HCT116 (cell line): ENCODE measurements at regions not wholly inside any gene's neighbourhood (a gene's known extent, or its start where the extent isn't known, plus 50 kb on each side); places are given as distances from the start of the nearest gene placed in this dataset.

Experiments used
- ATAC-seq: fragments of 200-7000 bp; cut with Tn5 transposase; 2 replicates; pipeline ENCODE4 v1.9.1; 2020; ENCODE audit warnings: mild to moderate bottlenecking, moderate library complexity
- BruUV-seq: library from RNA; stranded (reverse); fragments of 400-500 nt; replicated peaks from 2 replicates; lab custom pipeline; 2021; lab: Mats Ljungman, UMichigan
- CTCF ChIA-PET: fragments of 300-600 bp; sonication (Branson Sonifier 250); formaldehyde crosslinking; loops from one replicate; lab custom pipeline; 2021; ENCODE audit warnings: antibody characterized with exemption; lab: Charles Lee
- POLR2A ChIA-PET: fragments of 300-600, 350-600 bp; sonication (Branson Sonifier 250); formaldehyde crosslinking; loops from one replicate; lab custom pipeline; 2021; ENCODE audit warnings: antibody characterized with exemption; lab: Charles Lee
- RAD21 ChIA-PET, 2 experiments: fragments of 300-600 bp; sonication (Branson Sonifier 250); formaldehyde crosslinking; loops; one replicate each; lab custom pipeline; 2023; ENCODE audit warnings: low total read pairs in 2 of 2; ENCODE audit not compliant: uncharacterized antibody in 2 of 2, unreplicated experiment in 2 of 2, low non-redundant PET in 1 of 2; lab: Charles Lee
- DNase-seq: peaks from one replicate; pipeline ENCODE4 v3.0.0-alpha.2; 2010; ENCODE audit warnings: low read depth, low spot score
- H2AFZ ChIP-seq: fragments of 200-600 bp; shearing (Covaris generic), sonication (generic); 2 replicates; pipeline ENCODE4 v1.6.1; 2017; ENCODE audit warnings: low read depth, mixed run types, mixed read lengths, antibody characterized with exemption, low read length; ENCODE audit not compliant: poor library complexity, severe bottlenecking
- H3K27ac ChIP-seq: 2 replicates; pipeline ENCODE4 v1.5.1; 2012; ENCODE audit warnings: low read depth, low read length
- H3K27me3 ChIP-seq: fragments of 200-600 bp; sonication (generic); 2 replicates; pipeline ENCODE4 v1.6.1; 2016; ENCODE audit warnings: mixed run types, low read length, mixed read lengths; ENCODE audit not compliant: insufficient read depth
- H3K36me3 ChIP-seq, 2 experiments: fragments of 200-500 bp in 1 of 2; fragments of 200-600 bp in 1 of 2; sonication (Bioruptor generic) in 1 of 2; sonication (generic) in 1 of 2; 2 replicates each; pipeline versions ENCODE4 v1.5.1 to v1.6.1; 2014 to 2016; ENCODE audit warnings: low read length in 2 of 2, inconsistent platforms in 1 of 2, mixed read lengths in 1 of 2, mixed run types in 1 of 2; ENCODE audit not compliant: insufficient read depth in 2 of 2, control insufficient read depth in 1 of 2
- H3K4me1 ChIP-seq, 2 experiments: fragments of 200-600 bp in 1 of 2; sonication (generic) in 1 of 2; 2 replicates each; pipeline versions ENCODE4 v1.5.1 to v1.6.1; 2012 to 2017; ENCODE audit warnings: low read length in 2 of 2, inconsistent platforms in 1 of 2, mild to moderate bottlenecking in 1 of 2, mixed read lengths in 1 of 2, mixed run types in 1 of 2, moderate library complexity in 1 of 2; ENCODE audit not compliant: insufficient read depth in 2 of 2, control insufficient read depth in 1 of 2
- H3K4me2 ChIP-seq: fragments of 200-600 bp; sonication (generic); 2 replicates; pipeline ENCODE4 v1.6.1; 2017; ENCODE audit warnings: mixed run types, low read length, mixed read lengths
- H3K4me3 ChIP-seq, 2 experiments: fragments of 200-600 bp in 1 of 2; sonication (generic) in 1 of 2; replicated peaks in 1 of 2; 2 replicates each; pipeline ENCODE4 v1.5.1; 2011 to 2016; ENCODE audit warnings: low read length in 2 of 2, control low read depth in 1 of 2, low read depth in 1 of 2, mild to moderate bottlenecking in 1 of 2, mixed read lengths in 1 of 2, mixed run types in 1 of 2
- H3K79me2 ChIP-seq: fragments of 200-600 bp; sonication (generic); 2 replicates; pipeline ENCODE4 v1.6.1; 2017; ENCODE audit warnings: mild to moderate bottlenecking, mixed run types, low read length, moderate library complexity, mixed read lengths; ENCODE audit not compliant: insufficient read depth
- H3K9ac ChIP-seq: fragments of 200-600 bp; sonication (generic); 2 replicates; pipeline ENCODE4 v1.6.1; 2016; ENCODE audit warnings: low read length, mixed read lengths
- H3K9me2 ChIP-seq: fragments of 200-600 bp; sonication (generic), shearing (Covaris generic); 2 replicates; pipeline ENCODE4 v1.6.1; 2017; ENCODE audit warnings: mixed run types, mild to moderate bottlenecking, moderate library complexity; ENCODE audit not compliant: insufficient read depth
- H3K9me3 ChIP-seq, 2 experiments: fragments of 200-500 bp in 1 of 2; fragments of 200-600 bp in 1 of 2; sonication (Bioruptor generic) in 1 of 2; sonication (generic) in 1 of 2; 2 replicates each; pipeline ENCODE4 v1.6.1; 2014 to 2017; ENCODE audit warnings: low read length in 2 of 2, mixed read lengths in 2 of 2, inconsistent platforms in 1 of 2, low read depth in 1 of 2, mild to moderate bottlenecking in 1 of 2, mixed run types in 1 of 2, moderate library complexity in 1 of 2; ENCODE audit not compliant: control insufficient read depth in 1 of 2, insufficient read depth in 1 of 2
- H4K20me1 ChIP-seq: fragments of 200-600 bp; sonication (generic), shearing (Covaris generic); 2 replicates; pipeline ENCODE4 v1.6.1; 2017; ENCODE audit warnings: mixed run types, mild to moderate bottlenecking, moderate library complexity; ENCODE audit not compliant: insufficient read depth
- CEBPB ChIP-seq: IDR thresholded peaks from 2 replicates; pipeline ENCODE4 v1.6.1; 2012; ENCODE audit warnings: low read depth
- ELF1 ChIP-seq: IDR thresholded peaks from 2 replicates; pipeline ENCODE4 v1.6.1; 2012; ENCODE audit warnings: low read depth, borderline replicate concordance
- EZH2phosphoT487 ChIP-seq: fragments of 200-600 bp; IDR thresholded peaks from 2 replicates; pipeline ENCODE4 v1.6.1; 2018; ENCODE audit warnings: antibody characterized with exemption, borderline replicate concordance
- FOSL1 ChIP-seq: IDR thresholded peaks from 2 replicates; pipeline ENCODE4 v1.6.1; 2012; ENCODE audit warnings: low read depth
- REST ChIP-seq: IDR thresholded peaks from 2 replicates; pipeline ENCODE4 v1.6.1; 2012; ENCODE audit warnings: low read depth
- SRF ChIP-seq: IDR thresholded peaks from 2 replicates; pipeline ENCODE4 v1.6.1; 2012; ENCODE audit warnings: low read depth
- ZFX ChIP-seq: fragments of 450-650 bp; IDR thresholded peaks from 2 replicates; pipeline ENCODE4 v1.6.1; 2017
- intact Hi-C: fragments of 100-400 bp; cut with micrococcal nuclease; formaldehyde crosslinking; loops from 2 replicates; pipeline ENCODE4 v1.10.0; 2022
- TF ChIP-seq, protein P1 (sequence below): IDR thresholded peaks from 2 replicates; pipeline ENCODE4 v1.6.1; 2011; ENCODE audit warnings: mild to moderate bottlenecking, low read length, moderate library complexity; ENCODE audit not compliant: insufficient replicate concordance; ENCODE audit errors: extremely low read depth

- intact Hi-C loops = no loop called here
- no TSS peak for BruUV-seq
Measured at GRCh38 chr9:21554813-21555212, 72.7 kb upstream of the IFNE start.

More at GRCh38 chr9:21554813-21555212, 72.7 kb upstream of the IFNE start:
- peaks cover 32% of the 10 kb centered on the region; the same call in 1 of the 2 replicates for H4K20me1 ChIP-seq
- H3K9me2 ChIP-seq = no peaks in the 10 kb centered on the region
- ChIA-PET RAD21 (no interaction called here), CTCF (no interaction called here), POLR2A (interaction anchor here (1.1 to 3.6 kb wide), 5 partner anchors 16 to 135 kb away, joined by 3 to 31 read pairs (median 3); no protein-coding TSS in a partner anchor)
- H3K4me3 ChIP-seq = peak overlapping the region; percentile 65 to 72; a peak in 3 of 4 replicates
- ATAC-seq = no peak
- DNase-seq = no peak
- peaks cover 13 to 63% of the 10 kb centered on the region in 2 experiments; a peak in 3 of 4 replicates for H3K36me3 ChIP-seq
- H3K27ac ChIP-seq = peak overlapping the region; percentile 99; the same call in 1 of the 2 replicates
- H3K9ac ChIP-seq = peak overlapping the region; percentile 82
- H3K9me3 ChIP-seq = no peaks in the 10 kb centered on the region
- peaks cover 62 to 85% of the 10 kb centered on the region in 2 experiments for H3K4me1 ChIP-seq
- H3K79me2 ChIP-seq = peaks cover 99% of the 10 kb centered on the region
- H2AFZ ChIP-seq = no peak overlapping the region
- no peaks in the 10 kb centered on the region for H3K27me3 ChIP-seq
- TF ChIP-seq EZH2phosphoT487 = no peak
- TF ChIP-seq SRF = no peak
- no peak for TF ChIP-seq ZFX
- TF ChIP-seq FOSL1 = no peak
- TF ChIP-seq CEBPB = no peak
- TF ChIP-seq REST = no peak
- TF ChIP-seq ELF1 = no peak
- TF ChIP-seq, protein P1, sequence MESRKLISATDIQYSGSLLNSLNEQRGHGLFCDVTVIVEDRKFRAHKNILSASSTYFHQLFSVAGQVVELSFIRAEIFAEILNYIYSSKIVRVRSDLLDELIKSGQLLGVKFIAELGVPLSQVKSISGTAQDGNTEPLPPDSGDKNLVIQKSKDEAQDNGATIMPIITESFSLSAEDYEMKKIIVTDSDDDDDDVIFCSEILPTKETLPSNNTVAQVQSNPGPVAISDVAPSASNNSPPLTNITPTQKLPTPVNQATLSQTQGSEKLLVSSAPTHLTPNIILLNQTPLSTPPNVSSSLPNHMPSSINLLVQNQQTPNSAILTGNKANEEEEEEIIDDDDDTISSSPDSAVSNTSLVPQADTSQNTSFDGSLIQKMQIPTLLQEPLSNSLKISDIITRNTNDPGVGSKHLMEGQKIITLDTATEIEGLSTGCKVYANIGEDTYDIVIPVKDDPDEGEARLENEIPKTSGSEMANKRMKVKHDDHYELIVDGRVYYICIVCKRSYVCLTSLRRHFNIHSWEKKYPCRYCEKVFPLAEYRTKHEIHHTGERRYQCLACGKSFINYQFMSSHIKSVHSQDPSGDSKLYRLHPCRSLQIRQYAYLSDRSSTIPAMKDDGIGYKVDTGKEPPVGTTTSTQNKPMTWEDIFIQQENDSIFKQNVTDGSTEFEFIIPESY = no peak
- H3K4me2 ChIP-seq = peak overlapping the region; percentile 73
